H1 (cell line): ENCODE measurements at regions not wholly inside any gene's neighbourhood (a gene's known extent, or its start where the extent isn't known, plus 50 kb on each side); places are given as distances from the start of the nearest gene placed in this dataset.

ENCODE experiments used
- CTCF ChIA-PET: fragments of 300-600 bp; sonication (Branson Sonifier 250); formaldehyde crosslinking; loops from one replicate; lab custom pipeline; 2021; ENCODE audit not compliant: partially characterized antibody; lab: Charles Lee
- POLR2A ChIA-PET: fragments of 300-600 bp; sonication (Branson Sonifier 250); formaldehyde crosslinking; loops from one replicate; lab custom pipeline; 2021; ENCODE audit warnings: inconsistent platforms; ENCODE audit not compliant: partially characterized antibody; lab: Charles Lee
- DNase-seq, 2 experiments: peaks; one replicate each; pipeline versions ENCODE4 v3.0.0 to v3.0.0-alpha.2; 2010 to 2022; ENCODE audit warnings: low spot score in 2 of 2, low read depth in 1 of 2, mixed read lengths in 1 of 2
- FAIRE-seq: peaks from 2 replicates; lab custom pipeline; 2011; peaks lifted over from hg19 to GRCh38; lab: Jason Lieb, UNC
- H2AFZ ChIP-seq: 2 replicates; pipeline ENCODE4 v1.8.1; 2012; ENCODE audit warnings: low read length, inconsistent platforms
- H2AK5ac ChIP-seq: 2 replicates; pipeline ENCODE4 v1.6.1; 2013; ENCODE audit warnings: low read depth, low read length
- H2BK120ac ChIP-seq: replicated peaks from 2 replicates; pipeline ENCODE3; 2013; ENCODE audit warnings: low read depth, low read length, inconsistent platforms
- H2BK12ac ChIP-seq: 2 replicates; pipeline ENCODE4 v1.6.1; 2013; ENCODE audit warnings: low read depth, low read length
- H2BK15ac ChIP-seq: 2 replicates; pipeline ENCODE4 v1.6.1; 2013; ENCODE audit warnings: low read length
- H2BK20ac ChIP-seq: 2 replicates; pipeline ENCODE4 v1.6.1; 2013; ENCODE audit warnings: low read length
- H2BK5ac ChIP-seq: 2 replicates; pipeline ENCODE4 v1.6.1; 2013; ENCODE audit warnings: low read depth, low read length
- H3K14ac ChIP-seq: 2 replicates; pipeline ENCODE4 v1.6.1; 2013; ENCODE audit warnings: inconsistent platforms; ENCODE audit not compliant: insufficient read length
- H3K18ac ChIP-seq: 2 replicates; pipeline ENCODE4 v1.6.1; 2013; ENCODE audit warnings: low read length; ENCODE audit errors: extremely low read depth
- H3K23ac ChIP-seq: 2 replicates; pipeline ENCODE4 v1.6.1; 2013; ENCODE audit warnings: inconsistent platforms; ENCODE audit not compliant: insufficient read length
- H3K23me2 ChIP-seq: 2 replicates; pipeline ENCODE4 v1.6.1; 2013; ENCODE audit warnings: low read depth, low read length
- H3K27ac ChIP-seq: 2 replicates; pipeline ENCODE4 v1.6.1; 2011; ENCODE audit warnings: low read depth, low read length, inconsistent platforms
- H3K27me3 ChIP-seq, 4 experiments: replicated peaks in 1 of 4; 1 replicate in 1 of 4; 2 replicates in 3 of 4; pipeline versions ENCODE4 v1.6.1 to v1.8.1; 2011 to 2013; ENCODE audit warnings: low read length in 3 of 4, mild to moderate bottlenecking in 3 of 4, inconsistent platforms in 2 of 4, mixed read lengths in 2 of 4, moderate library complexity in 1 of 4; ENCODE audit not compliant: control insufficient read depth in 3 of 4, insufficient read depth in 3 of 4; ENCODE audit errors: extremely low read depth in 1 of 4
- H3K36me3 ChIP-seq, 4 experiments: 2 replicates each; pipeline versions ENCODE4 v1.6.1 to v1.8.1; 2011 to 2013; ENCODE audit warnings: mild to moderate bottlenecking in 4 of 4, low read length in 3 of 4, moderate library complexity in 2 of 4, control low read depth in 1 of 4, inconsistent platforms in 1 of 4; ENCODE audit not compliant: insufficient read depth in 4 of 4, control insufficient read depth in 2 of 4
- H3K4ac ChIP-seq: replicated peaks from 2 replicates; pipeline ENCODE3; 2013; ENCODE audit warnings: low read length, low read depth, mixed read lengths, inconsistent platforms; ENCODE audit not compliant: insufficient read length
- H3K4me1 ChIP-seq, 4 experiments: replicated peaks in 1 of 4; 1 replicate in 1 of 4; 2 replicates in 3 of 4; pipeline versions ENCODE4 v1.6.1 to v1.8.1; 2011 to 2013; ENCODE audit warnings: low read length in 3 of 4, inconsistent platforms in 2 of 4, mixed read lengths in 1 of 4; ENCODE audit not compliant: insufficient read depth in 4 of 4, control insufficient read depth in 3 of 4
- H3K4me2 ChIP-seq, 2 experiments: 2 replicates each; pipeline versions ENCODE4 v1.6.1 to v1.8.1; 2011 to 2013; ENCODE audit warnings: low read depth in 2 of 2, low read length in 2 of 2, control low read depth in 1 of 2, inconsistent platforms in 1 of 2, mild to moderate bottlenecking in 1 of 2; ENCODE audit not compliant: insufficient read depth in 1 of 2
- H3K4me3 ChIP-seq, 4 experiments: fragments of 200-600, 300-600 bp in 1 of 4; sonication (generic), shearing (Covaris generic), sonication (Bioruptor Twin) in 1 of 4; 2 replicates each; pipeline versions ENCODE4 v1.5.1 to v1.8.1; 2011 to 2016; ENCODE audit warnings: low read length in 4 of 4, low read depth in 3 of 4, control low read depth in 2 of 4, inconsistent platforms in 2 of 4, mild to moderate bottlenecking in 2 of 4, mixed read lengths in 1 of 4, moderate library complexity in 1 of 4; ENCODE audit not compliant: insufficient read depth in 2 of 4; ENCODE audit errors: extremely low read depth in 1 of 4
- H3K56ac ChIP-seq: replicated peaks from 2 replicates; pipeline ENCODE3; 2013; ENCODE audit warnings: low read depth, mild to moderate bottlenecking, mixed read lengths, low read length, inconsistent platforms; ENCODE audit not compliant: insufficient read length
- H3K79me1 ChIP-seq: 2 replicates; pipeline ENCODE4 v1.6.1; 2013; ENCODE audit warnings: low read depth, low read length, control low read depth
- H3K79me2 ChIP-seq, 2 experiments: 2 replicates each; pipeline versions ENCODE4 v1.6.1 to v1.8.1; 2012 to 2013; ENCODE audit warnings: low read length in 2 of 2, mild to moderate bottlenecking in 2 of 2, inconsistent platforms in 1 of 2; ENCODE audit not compliant: insufficient read depth in 2 of 2, control insufficient read depth in 1 of 2
- H3K9ac ChIP-seq, 4 experiments: replicated peaks in 1 of 4; 1 replicate in 1 of 4; 2 replicates in 3 of 4; pipeline versions ENCODE4 v1.6.1 to v1.8.1; 2011 to 2013; ENCODE audit warnings: low read depth in 3 of 4, low read length in 3 of 4, control low read depth in 2 of 4, mild to moderate bottlenecking in 2 of 4, moderate library complexity in 2 of 4, inconsistent platforms in 1 of 4; ENCODE audit errors: extremely low read depth in 1 of 4
- H3K9me3 ChIP-seq, 2 experiments: 2 replicates each; pipeline versions ENCODE4 v1.6.1 to v1.8.1; 2012 to 2013; ENCODE audit warnings: mild to moderate bottlenecking in 2 of 2, moderate library complexity in 2 of 2, control low read depth in 1 of 2, inconsistent platforms in 1 of 2, low read depth in 1 of 2, low read length in 1 of 2, mixed read lengths in 1 of 2; ENCODE audit not compliant: insufficient read depth in 2 of 2
- H4K20me1 ChIP-seq, 2 experiments: replicated peaks in 1 of 2; 2 replicates each; pipeline versions ENCODE3 to v1.8.1; 2011 to 2013; ENCODE audit warnings: inconsistent platforms in 2 of 2, low read length in 2 of 2, mild to moderate bottlenecking in 1 of 2; ENCODE audit not compliant: insufficient read depth in 2 of 2, control insufficient read depth in 1 of 2
- H4K5ac ChIP-seq: 2 replicates; pipeline ENCODE4 v1.6.1; 2013; ENCODE audit warnings: low read length, low read depth, mixed read lengths, inconsistent platforms; ENCODE audit not compliant: insufficient read length
- H4K8ac ChIP-seq: 2 replicates; pipeline ENCODE4 v1.8.0; 2013; ENCODE audit warnings: mild to moderate bottlenecking, moderate library complexity, low read length, inconsistent platforms; ENCODE audit not compliant: insufficient read depth; ENCODE audit errors: extremely low read depth
- H4K91ac ChIP-seq: replicated peaks from 2 replicates; pipeline ENCODE3; 2013; ENCODE audit warnings: low read length, mixed read lengths, inconsistent platforms; ENCODE audit not compliant: insufficient read length
- SP1 ChIP-seq: IDR thresholded peaks from 2 replicates; pipeline ENCODE4 v1.6.1; 2011; ENCODE audit warnings: low read depth, low read length
- WGBS, 2 experiments: shearing (Covaris generic) in 1 of 2; methylation state at CpG; one replicate each; pipeline versions ENCODE4 v1.1.6 to v1.1.7; 2013 to 2015; ENCODE audit warnings: low lambda C conversion rate in 2 of 2, mixed read lengths in 2 of 2, inconsistent platforms in 1 of 2, low coverage in 1 of 2, missing lambda C conversion rate in 1 of 2; ENCODE audit not compliant: insufficient replicate concordance in 2 of 2, insufficient coverage in 1 of 2, insufficient read length in 1 of 2; ENCODE audit errors: extremely low coverage in 1 of 2, missing lambda C conversion rate in 1 of 2; 5-methylcytosine and 5-hydroxymethylcytosine counted together

DNA sequence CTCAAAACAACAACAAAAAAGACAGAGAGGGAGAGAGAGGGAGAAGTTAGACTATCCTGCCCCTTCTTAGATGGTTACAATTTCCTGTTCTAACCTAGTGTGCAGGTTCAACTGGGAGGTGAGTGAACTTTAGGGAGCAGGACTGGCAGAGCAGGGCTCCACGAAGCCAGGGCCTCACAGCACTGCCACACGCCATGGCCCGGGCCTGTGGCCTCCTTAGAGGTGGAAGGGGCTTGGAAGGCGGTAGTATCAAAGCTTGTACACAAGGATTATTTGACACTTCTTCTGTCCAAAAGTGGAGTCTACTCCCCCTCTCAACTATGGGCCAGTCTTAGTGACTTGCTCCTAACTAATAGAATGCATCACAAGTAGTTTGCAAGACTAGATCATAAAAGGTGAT lies 62.9 kb upstream of the TMEM72 start:
- H2BK12ac ChIP-seq = no peak overlapping the region
- H2AK5ac ChIP-seq = no peak overlapping the region
- H3K4me3 ChIP-seq = no peak overlapping the region
- no peak overlapping the region for H4K91ac ChIP-seq
- no peaks in the 10 kb centered on the region for H3K36me3 ChIP-seq
- H4K20me1 ChIP-seq = no peaks in the 10 kb centered on the region
- 93% methylated on average over 4 of the region's 4 CpGs; no CpG with 5 or more reads in 1 of the 2 experiments for WGBS, 2 experiments
- no peak overlapping the region for H2AFZ ChIP-seq
- H3K23me2 ChIP-seq = no peaks in the 10 kb centered on the region; the same call in 1 of the 2 replicates
- FAIRE-seq = no peak
- H2BK5ac ChIP-seq = no peak overlapping the region
- H3K9ac ChIP-seq = no peak overlapping the region
- no peak overlapping the region for H3K56ac ChIP-seq
- no peak overlapping the region for H4K8ac ChIP-seq
- no peak overlapping the region for H3K4me2 ChIP-seq
- H2BK15ac ChIP-seq = no peak overlapping the region
- no peak overlapping the region for H2BK120ac ChIP-seq
- H4K5ac ChIP-seq = no peak overlapping the region
- H3K27me3 ChIP-seq = no peaks in the 10 kb centered on the region; a peak in 2 of 7 replicates
- H3K14ac ChIP-seq = no peak overlapping the region
- CTCF ChIA-PET = interaction anchor here (6.2 kb wide), 1 partner anchor 10 kb away, joined by 26 read pairs; no protein-coding TSS in a partner anchor
- no peak for DNase-seq
- H3K79me1 ChIP-seq = no peaks in the 10 kb centered on the region
- H2BK20ac ChIP-seq = no peak overlapping the region
- no peak overlapping the region for H3K23ac ChIP-seq
- no peak overlapping the region for H3K18ac ChIP-seq
- H3K4me1 ChIP-seq = no peaks in the 10 kb centered on the region
- TF ChIP-seq SP1 = no peak
- no peak overlapping the region for H3K4ac ChIP-seq
- POLR2A ChIA-PET = interaction anchor here (0.6 kb wide), 1 partner anchor 89 kb away, joined by 3 read pairs; no protein-coding TSS in a partner anchor
- no peaks in the 10 kb centered on the region for H3K9me3 ChIP-seq
- no peak overlapping the region for H3K27ac ChIP-seq
- H3K79me2 ChIP-seq = no peaks in the 10 kb centered on the region
